ENCODE measurements at regions not wholly inside any gene's neighbourhood (a gene's known extent, or its start where the extent isn't known, plus 50 kb on each side); places are given as distances from the start of the nearest gene placed in this dataset.
"Not testable (repeated sequence)": the region's sequence is repeated elsewhere in the genome, so short reads cannot be mapped to it uniquely, and the experiment has no call there.

DNA sequence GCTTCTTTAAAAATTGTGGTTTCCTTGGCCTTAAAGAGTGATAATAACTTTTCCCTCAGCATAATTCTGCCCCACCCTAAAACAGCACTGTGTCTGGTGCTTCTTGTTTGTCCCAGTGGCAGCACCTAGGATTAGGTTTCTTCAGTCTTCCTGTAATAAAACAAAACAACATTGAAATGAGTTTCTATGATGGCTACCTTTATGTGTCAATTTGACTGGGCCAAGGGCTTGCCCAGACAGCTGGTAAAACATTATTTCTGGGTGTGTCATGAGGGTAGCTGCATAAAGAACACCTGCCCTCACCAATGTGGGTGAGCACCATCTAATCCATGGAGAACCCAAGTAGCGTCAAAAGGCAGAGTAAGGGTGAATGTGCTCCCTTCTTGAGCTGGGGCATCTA, 117.8 kb downstream of the QRSL1 start:
- no peak for DNase-seq (ENCODE audit: low read depth in 2 of 2)

DNA sequence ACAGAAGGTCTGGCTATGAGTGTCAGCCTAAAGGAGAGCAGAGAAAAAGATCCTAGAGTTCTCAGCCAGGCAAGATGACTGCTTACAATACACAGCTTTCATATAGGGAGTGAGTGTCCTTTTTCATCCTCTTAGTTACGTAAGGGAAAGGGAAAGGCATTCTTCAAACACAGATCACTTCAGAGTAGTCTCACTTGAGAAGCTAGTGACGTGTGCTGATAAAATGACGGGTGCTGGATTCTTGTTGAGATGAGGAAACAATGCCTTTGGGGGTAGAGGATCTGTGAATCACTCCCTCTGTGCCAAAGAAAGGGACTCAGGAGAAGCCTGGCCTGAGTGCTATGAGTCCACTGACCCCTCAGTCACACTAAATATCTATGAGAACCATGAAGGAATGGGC, 117.3 kb downstream of the QRSL1 start:
- DNase-seq (ENCODE audit: low read depth in 2 of 2): peak in 1 of 2 donors; percentile 3

DNA sequence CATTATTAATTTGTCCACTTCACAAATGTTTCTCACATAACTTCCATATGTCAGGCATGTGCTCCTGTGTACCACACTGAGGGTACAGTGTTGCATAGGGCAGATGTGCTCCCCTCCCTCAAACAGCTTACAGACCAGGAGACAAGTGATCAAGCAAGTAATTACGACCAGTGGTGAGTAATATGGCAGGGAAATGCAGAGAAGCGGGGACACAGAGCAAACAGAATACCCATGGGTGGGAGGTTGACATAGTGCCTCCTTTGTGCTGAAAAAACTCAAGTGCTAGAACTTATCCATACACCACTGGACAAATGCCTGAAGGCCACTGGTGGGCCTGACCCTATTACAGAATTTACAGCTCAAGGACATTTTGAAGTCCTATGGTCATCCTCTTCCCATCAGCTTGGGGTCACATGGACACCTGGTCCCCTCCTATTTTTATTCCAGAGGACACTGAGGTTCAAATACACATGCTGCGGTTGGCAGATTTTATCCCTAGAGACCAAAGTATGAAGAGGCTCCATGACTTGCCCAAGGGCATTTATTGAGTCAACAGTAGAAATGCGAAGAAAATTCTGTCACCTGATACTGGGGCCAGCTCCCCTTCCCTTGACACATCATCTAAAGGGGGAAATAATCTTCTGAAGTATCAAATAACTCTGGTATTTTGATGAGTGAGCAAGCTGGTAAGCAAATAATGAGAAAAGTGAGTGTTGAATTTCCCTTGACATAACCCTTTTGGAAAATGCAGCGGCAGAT, 116.6 kb downstream of the QRSL1 start:
- DNase-seq (ENCODE audit: low read depth in 2 of 2): no peak

DNA sequence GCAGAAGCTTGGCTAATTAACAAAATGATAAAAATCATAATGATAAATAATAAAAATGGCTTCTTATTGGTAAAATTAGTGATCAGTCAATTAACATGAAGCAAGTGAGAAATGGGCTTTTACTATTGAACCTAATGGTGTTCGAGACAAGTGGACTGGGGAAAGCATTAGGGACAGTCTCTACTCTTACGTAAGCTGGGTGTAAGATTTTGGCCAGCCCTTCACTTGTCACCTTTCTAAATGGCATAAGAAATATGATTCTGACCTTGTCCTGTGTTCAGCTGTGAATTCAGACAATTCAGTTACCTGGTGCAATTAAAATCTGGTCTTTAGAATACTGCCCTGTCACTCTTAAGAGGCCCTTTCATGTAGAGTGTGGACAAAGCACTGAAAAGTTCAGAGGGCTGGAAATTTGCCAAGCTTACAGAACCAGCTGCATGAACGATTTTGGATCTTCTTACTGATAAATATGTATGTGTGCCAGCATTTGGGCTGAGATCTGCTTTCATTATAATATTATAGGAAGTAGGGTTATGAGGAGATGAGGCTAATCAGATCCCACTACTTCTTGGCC, 115.9 kb downstream of the QRSL1 start:
- DNase-seq (ENCODE audit: low read depth in 2 of 2): no peak

DNA sequence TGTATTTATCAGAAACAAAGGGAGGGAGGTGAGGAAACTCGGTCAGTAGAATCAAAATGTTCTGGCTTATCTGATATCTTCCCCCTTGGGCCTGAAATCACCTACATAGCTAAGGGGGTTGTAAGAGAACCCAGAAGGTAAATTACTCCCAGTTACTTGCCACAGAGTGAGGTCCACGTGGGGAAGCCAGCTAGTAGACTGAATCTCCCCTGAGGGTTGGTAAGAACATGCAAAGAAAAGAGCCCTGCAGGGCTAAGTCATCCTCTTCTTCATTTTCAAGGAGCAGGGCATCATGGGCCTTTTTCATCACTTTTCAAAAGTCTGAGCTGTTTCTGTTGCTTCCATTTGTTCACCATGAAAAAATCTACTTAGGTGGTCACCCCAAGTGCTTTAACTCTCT, 115.4 kb downstream of the QRSL1 start:
- DNase-seq (ENCODE audit: low read depth in 2 of 2): no peak

DNA sequence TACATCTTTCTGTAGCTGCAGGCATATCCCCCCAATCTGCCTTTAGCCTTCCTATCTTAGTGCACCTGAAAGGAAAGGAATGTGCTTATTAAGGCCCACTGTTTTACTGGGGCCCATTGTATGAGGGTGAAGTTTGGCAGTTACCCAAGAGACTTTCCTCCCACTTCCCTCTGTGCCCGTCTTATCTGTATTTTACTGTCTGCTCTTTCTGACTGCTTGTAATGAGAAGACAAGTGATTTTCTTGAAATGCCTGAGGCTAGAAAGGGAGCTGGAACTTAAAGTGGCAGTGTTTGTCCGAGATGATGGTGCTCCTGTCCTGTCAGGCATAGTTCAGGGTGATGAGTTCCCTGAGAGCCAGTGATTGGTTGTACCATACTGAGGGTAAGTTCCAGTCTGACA, 114.7 kb downstream of the QRSL1 start:
- DNase-seq (ENCODE audit: low read depth in 2 of 2): not testable (repeated sequence)

DNA sequence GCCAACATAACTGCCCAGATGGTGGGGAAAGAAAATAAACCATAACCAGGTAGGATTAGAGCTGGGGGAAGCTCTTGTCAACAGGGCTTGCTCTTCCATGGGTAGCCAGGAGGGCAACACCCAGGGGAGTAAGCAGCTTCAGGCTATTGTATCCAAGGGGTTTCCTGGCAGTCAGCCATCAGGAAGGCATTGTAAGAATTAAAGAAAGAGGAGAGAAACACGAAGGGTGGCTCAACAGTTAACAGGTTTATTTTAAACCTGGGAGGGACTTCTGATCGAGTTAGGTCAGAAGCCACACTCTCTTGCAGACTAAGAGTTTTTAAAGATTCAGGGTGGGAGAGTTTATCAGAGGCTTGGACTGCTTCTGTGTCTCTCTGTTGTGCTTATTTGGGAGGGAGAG, 114.2 kb downstream of the QRSL1 start:
- no peak for DNase-seq (ENCODE audit: low read depth in 2 of 2)

DNA sequence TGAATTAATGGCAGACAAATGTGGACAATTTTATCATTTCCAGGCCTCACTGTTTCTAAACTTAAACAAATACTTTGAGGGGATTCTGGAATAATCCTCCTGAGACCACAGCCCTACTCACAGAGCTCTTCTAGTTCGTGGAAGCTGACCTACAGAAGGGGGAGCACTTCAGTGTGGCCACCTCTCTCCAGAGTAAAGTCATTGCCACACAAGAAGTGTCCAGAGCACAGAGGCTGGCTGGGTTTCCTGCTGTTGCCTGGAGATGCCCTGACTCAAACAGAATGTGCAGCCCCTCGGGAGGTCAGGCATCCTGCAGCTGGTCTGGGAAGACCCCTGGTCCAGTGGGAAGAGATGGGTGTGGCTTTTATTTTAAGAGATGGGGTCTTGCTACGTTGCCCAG, 110.9 kb downstream of the QRSL1 start:
- DNase-seq (ENCODE audit: low read depth in 2 of 2): no peak

DNA sequence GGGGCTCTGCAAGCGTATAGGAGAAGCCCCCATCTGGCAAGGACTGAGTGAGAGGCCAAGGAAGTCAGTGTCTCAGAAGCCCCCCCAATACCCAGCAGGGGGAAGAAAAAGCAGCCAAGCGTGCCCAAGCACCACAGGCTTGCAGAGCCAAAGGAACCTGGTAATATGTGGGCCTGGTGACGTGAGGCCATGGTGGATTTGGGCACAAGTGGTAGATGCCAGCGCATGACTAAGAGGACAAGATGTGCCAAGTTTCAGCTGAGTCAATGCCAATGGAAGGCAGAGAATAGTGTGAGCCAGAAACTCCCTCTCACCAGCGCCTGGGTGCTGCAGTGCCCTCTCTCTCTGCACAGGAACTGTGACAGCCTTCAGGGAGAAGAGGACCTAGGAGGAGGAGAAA, 110.0 kb downstream of the QRSL1 start:
- no peak for DNase-seq (ENCODE audit: low read depth in 2 of 2)

DNA sequence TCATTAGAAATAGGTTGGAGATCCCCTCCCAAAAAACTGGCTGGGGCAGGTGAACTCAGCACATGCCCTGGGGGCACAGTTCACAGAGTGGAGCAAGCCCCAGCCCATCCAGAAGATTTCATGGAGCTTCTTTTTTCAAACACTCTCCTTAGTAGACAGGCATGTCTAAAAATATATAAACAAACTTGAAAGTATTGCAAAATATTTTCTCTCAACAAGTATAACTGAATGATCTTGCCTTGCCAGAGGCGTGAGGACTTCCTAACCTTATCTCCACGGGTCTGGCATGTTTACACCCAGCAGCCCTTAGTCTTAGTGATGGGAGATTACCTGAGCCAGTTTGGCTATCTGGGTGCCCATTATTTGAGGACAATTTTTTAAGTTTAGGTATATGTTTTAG, 107.1 kb downstream of the QRSL1 start:
- no peak for DNase-seq (ENCODE audit: low read depth in 2 of 2)

DNA sequence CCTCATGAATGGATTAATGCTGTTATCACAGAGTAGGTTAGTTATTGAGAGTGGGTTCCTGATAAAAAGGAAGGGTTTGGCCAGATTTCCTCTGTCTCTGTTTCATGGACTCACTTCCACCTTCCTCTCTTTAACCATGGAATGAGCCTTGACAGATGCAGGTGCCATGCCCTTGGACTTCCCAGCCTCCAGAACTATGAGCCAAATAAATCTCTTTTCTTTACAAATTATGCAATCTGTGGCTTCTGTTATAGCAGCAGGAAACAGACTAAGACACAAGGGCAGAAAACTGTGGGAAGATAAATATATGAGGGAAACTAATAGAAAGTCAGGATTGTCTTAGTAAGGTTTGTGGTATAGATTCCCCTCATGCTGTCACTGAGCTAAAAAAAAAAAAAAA, 106.5 kb downstream of the QRSL1 start:
- DNase-seq (ENCODE audit: low read depth in 2 of 2): no peak

DNA sequence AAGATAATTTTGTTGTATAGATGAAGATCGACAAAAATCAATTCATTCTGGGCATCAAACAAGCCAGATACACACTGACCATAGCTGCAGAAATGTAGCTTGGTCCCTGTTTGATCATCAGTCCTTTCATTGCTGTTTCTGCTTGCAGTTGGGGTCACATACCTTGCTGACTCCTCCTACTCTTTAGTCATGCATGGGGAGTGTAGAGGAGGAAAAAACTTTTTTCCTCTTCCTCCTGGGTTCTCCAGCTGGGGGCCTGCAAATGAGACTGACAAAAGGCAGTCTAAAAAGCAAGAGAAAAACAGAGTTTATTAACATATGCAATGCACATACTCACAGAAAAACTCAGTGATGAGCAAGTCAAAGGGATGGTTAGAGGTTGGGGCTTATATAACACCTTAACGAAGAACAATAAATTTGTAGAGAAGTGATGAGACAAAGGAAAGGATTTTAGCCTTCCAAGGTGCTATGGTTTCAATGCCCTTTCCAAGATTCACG, 105.8 kb downstream of the QRSL1 start:
- no peak for DNase-seq (ENCODE audit: low read depth in 2 of 2)

DNA sequence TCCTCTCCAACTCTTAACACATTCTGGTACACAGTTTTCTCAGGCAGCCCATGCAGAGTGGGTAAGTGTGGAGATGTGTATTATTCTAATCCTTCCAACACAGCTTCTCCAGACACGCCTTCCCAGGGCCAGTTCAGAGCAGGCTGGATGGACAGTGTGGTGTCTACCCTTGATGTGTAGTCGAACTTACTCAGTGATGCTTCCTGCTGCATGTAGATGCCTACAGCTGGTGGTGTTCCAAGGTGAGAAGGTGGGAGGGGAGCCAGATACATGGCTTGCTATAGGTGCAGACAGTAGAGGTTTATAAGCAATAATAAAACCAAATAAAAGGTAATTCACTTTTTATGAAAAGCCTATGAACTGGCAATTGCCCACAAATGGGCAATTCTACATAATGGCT, 104.0 kb downstream of the QRSL1 start:
- DNase-seq (ENCODE audit: low read depth in 2 of 2): no peak

DNA sequence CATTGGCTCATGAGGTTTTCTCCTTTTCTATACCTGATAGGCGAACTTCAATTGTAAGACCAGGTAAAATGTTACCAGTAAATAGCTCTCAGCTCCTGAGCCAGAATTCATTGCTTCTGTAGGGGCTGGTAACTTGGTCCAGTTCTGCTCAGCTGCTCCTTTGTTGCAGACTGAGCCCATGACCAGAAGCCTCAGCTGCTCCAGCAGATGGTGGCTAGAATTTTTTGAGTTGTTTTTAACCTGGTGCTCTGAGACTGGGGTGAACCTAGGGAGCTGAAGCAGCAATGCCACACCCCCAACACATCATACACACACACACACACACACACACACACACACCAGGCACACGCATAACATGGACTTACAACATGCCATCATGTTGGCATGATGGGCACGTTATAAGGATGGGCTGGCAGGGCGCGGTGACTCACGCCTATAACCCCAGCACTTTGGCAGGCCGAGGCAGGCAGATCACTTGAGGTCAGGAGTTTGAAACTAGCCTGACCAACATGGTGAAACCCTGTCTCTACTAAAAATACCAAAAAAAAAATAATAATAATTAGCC, 103.1 kb downstream of the QRSL1 start:
- no peak for DNase-seq (ENCODE audit: low read depth in 2 of 2)

DNA sequence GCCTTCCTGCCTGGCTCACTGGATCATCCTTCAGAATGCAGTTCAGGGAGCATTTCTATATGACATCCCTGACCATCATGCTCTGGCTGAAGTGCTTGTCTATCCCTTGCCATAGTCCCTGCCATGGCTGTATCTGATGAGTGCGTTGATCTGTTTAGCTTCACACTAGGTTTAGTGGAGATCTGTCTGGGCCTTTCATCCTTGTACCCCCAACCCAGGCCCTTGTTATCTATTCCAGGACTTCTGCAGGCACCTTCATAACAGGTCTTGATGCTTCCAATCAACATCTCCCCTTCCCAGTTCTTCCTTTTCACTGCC, 102.4 kb downstream of the QRSL1 start:
- no peak for DNase-seq (ENCODE audit: low read depth in 2 of 2)

DNA sequence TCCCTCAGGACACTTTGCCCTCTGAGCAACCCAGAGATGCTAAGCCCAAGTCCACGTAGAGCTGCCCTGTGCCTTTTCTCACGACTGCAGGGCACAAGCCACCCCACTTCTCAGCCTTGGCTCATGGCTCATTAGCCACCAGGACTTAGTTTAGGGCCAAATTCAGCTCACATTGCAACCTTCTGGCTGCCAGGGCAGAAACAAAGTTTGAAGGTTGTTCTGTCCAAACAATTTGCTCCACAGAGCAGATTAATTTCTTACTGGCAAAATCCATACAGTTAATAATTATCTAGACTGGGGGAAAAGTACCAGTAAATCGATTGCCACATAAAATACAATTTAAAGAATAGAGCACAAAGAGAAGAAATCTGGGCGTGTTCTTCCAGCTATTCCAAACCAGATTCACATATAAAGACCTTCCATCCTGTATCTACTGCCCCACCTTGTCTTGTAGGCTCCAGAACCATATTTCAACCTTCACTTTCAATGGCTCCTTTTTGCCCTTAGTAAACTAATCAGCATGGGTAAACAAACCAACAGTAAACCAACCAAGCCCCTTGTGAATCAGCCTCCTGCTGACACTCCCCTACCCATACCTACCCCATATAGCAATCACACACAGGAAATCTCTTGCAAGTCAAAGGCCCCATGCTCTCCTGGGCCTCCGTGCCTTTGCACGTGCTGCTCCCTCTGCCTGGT, 101.9 kb downstream of the QRSL1 start:
- DNase-seq (ENCODE audit: low read depth in 2 of 2): no peak

DNA sequence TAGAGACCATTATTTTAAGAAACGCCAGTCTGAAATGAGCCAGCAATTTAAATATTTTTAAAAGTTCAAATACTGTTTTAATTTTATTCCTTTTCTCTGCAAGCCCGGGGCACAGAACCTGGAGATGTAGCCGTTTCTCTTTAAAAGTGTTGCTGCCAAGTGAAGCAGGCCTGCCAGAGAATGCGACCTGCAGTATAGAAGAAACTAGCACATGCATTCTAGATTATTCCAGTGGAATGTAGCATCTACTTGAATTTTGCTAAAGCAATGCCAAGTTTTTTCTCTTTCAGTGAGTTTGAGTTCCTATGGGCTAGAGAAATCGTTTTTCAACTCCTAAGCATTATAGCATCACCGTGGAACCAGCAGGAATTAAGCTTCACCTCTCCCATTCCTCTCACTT, 101.3 kb downstream of the QRSL1 start:
- DNase-seq (ENCODE audit: low read depth in 2 of 2): no peak

DNA sequence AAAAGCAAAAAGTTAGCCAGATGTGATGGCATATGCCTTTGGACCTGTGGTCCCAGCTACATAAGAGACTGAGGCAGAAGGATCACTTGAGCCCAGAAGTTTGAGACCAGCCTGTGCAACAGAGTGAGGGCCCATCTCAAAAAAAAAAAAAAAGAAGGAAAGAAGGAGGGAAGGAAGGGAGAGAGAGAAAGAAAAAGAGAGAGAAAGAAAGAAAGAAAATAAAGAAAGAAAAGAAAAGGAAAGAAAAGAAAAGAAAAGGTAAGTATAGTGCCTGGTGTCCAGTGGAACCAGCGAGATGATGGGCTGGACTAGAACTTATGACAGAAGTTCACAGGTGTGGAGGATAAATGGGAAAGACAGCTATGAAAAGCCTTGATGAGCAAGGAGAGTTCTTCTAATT, 100.9 kb downstream of the QRSL1 start:
- DNase-seq (ENCODE audit: low read depth in 2 of 2): no peak

DNA sequence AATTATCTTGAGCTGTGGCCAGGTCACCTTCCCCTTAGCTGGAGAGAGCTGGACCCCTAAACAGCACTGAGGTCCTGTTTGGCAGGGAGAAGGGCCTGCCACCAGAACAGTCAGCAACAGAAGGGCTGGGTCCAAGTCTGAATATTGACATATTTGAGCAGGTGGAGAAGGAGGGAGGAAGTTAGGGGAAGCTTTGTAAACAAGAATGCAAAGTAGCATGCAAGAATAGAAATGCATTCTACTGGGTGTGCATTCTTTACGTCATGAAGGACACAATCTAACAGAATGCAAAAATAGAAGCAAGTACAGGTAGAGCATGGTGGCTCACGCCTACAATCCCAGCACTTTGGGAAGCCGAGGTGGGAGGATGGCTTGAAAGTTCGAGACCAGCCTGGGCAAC, 100.5 kb downstream of the QRSL1 start:
- DNase-seq (ENCODE audit: low read depth in 2 of 2): no peak

DNA sequence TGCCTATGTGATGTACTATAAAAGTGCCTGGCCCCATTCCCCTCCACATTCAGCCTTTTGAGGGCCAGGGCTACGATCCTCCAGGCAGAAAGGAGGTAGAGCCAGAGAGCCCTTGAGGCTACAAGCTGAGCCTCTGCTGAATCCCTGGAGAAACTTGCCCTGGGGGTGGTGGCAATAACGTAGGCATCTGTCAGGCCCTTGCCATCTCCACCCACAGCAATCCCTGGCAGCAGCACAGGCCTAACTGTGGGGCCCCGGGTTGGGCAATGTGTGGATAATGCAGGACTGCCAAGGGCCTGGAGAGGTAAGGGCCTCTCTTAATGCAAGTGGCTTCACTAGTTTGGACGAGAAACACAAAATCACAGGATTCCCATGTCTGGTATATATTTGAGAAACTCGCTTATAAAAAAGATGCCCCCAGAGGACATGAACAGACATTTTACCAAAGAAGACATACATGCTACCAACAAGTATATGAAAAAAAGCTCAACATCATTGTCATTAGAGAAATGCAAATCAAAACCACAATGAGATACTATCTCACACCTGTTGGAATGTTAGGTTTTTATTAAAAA, 99.0 kb downstream of the QRSL1 start:
- DNase-seq (ENCODE audit: low read depth in 2 of 2): no peak

DNA sequence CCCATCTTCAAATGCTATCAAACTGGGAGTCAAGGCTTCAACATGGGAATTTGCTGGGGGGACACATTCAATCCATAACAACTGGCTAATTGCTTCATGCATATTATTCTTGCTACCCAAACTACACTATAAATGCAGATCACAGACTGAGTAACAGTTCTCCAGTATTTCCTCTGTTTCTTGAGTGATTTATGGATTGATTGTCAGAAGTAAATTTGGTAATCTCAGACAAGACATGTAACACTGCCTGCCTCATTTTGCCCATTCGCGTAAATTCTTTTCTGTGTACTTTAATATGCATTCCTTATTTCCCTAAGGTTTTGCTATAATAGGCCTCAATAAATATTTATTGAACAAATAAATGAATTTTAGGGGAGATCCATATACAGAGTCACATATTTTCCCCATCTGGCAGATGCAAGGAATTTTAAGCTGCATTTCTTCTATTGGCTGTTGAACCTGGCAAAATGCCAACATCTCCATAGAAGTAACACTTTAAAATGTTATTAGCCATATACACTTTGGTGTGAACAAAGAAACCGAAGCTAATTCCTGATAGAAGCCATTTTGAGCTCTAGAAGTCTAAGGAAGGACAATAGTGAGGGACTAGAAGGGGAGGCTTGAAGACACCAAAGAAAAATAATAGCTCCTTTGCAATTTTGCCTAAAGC, 98.2 kb downstream of the QRSL1 start:
- no peak for DNase-seq (ENCODE audit: low read depth in 2 of 2)

DNA sequence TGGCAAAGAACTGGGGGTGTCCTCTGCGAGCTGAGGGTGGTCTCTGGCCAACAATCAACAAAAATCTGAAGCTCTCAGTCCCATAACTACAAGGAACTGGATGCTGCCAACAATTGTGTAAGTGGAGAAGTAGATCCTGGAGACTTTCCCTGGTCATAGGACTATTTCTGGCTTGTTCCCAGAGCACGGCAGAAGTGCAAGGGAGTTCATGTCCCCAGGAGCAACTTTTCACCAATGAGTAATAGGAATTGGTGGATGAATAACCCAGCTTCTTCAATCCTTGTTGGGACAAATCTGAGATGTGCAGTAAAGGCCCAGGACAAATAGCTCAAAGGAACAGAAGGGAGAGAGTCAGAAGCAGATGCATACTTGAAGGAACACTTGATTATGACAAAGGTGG, 95.5 kb downstream of the QRSL1 start:
- DNase-seq (ENCODE audit: low read depth in 2 of 2): no peak
